HUES48 (cell line): ENCODE measurements at regions not wholly inside any gene's neighbourhood (a gene's known extent, or its start where the extent isn't known, plus 50 kb on each side); places are given as distances from the start of the nearest gene placed in this dataset.

ENCODE experiments used
- H3K27ac ChIP-seq: one replicate; pipeline ENCODE4 v1.7.0; 2013; ENCODE audit warnings: low read depth, low read length, inconsistent platforms
- H3K27me3 ChIP-seq: 2 replicates; pipeline ENCODE4 v1.6.1; 2013; ENCODE audit warnings: mild to moderate bottlenecking, low read length; ENCODE audit not compliant: control insufficient read depth, insufficient read depth
- H3K36me3 ChIP-seq: 2 replicates; pipeline ENCODE4 v1.6.1; 2013; ENCODE audit warnings: low read length; ENCODE audit not compliant: control insufficient read depth, insufficient read depth
- H3K4me1 ChIP-seq: 2 replicates; pipeline ENCODE4 v1.6.1; 2013; ENCODE audit warnings: mild to moderate bottlenecking, low read length; ENCODE audit not compliant: control insufficient read depth, insufficient read depth
- H3K4me3 ChIP-seq: 2 replicates; pipeline ENCODE4 v1.5.1; 2013; ENCODE audit warnings: mild to moderate bottlenecking, low read depth, low read length
- H3K9ac ChIP-seq: 2 replicates; pipeline ENCODE4 v1.6.1; 2013; ENCODE audit warnings: mild to moderate bottlenecking, low read depth, low read length, moderate library complexity
- H3K9me3 ChIP-seq: 2 replicates; pipeline ENCODE4 v1.6.1; 2013; ENCODE audit warnings: low read length; ENCODE audit not compliant: control insufficient read depth, insufficient read depth

GRCh38 chr13:80408270-80408669 lies 67.3 kb upstream of the SPRY2 start:
- H3K9me3 ChIP-seq, result no peaks in the 10 kb centered on the region; the same call in 1 of the 2 replicates
- H3K9ac ChIP-seq, result no peak overlapping the region
- H3K27me3 ChIP-seq, result no peaks in the 10 kb centered on the region
- H3K36me3 ChIP-seq, result no peaks in the 10 kb centered on the region
- H3K27ac ChIP-seq, result no peak overlapping the region
- no peak overlapping the region for H3K4me3 ChIP-seq
- H3K4me1 ChIP-seq, result no peaks in the 10 kb centered on the region

- Histone ChIP-seq H3K27ac (no peak overlapping the region), H3K9me3 (no peaks in the 10 kb centered on the region; the same call in 1 of the 2 replicates), H3K9ac (no peak overlapping the region), H3K4me3 (no peak overlapping the region), H3K27me3 (no peaks in the 10 kb centered on the region), H3K36me3 (no peaks in the 10 kb centered on the region), H3K4me1 (no peaks in the 10 kb centered on the region)
Measured at GRCh38 chr13:80400865-80401426, 60.0 kb upstream of the SPRY2 start.

GRCh38 chr13:80400164-80400864 lies 59.4 kb upstream of the SPRY2 start:
- H3K27ac ChIP-seq, result no peak overlapping the region
- no peak overlapping the region for H3K9ac ChIP-seq
- no peak overlapping the region for H3K4me3 ChIP-seq
- no peaks in the 10 kb centered on the region for H3K4me1 ChIP-seq
- H3K9me3 ChIP-seq, result no peaks in the 10 kb centered on the region; the same call in 1 of the 2 replicates
- H3K36me3 ChIP-seq, result no peaks in the 10 kb centered on the region
- H3K27me3 ChIP-seq, result no peaks in the 10 kb centered on the region

GRCh38 chr13:80399340-80400163 lies 58.6 kb upstream of the SPRY2 start:
- H3K4me1 ChIP-seq, result no peaks in the 10 kb centered on the region
- H3K27ac ChIP-seq, result no peak overlapping the region
- no peaks in the 10 kb centered on the region for H3K27me3 ChIP-seq
- no peak overlapping the region for H3K4me3 ChIP-seq
- H3K36me3 ChIP-seq, result no peaks in the 10 kb centered on the region
- H3K9me3 ChIP-seq, result no peaks in the 10 kb centered on the region
- no peak overlapping the region for H3K9ac ChIP-seq
